ENCODE measurements at regions not wholly inside any gene's neighbourhood (a gene's known extent, or its start where the extent isn't known, plus 50 kb on each side); places are given as distances from the start of the nearest gene placed in this dataset.

DNA sequence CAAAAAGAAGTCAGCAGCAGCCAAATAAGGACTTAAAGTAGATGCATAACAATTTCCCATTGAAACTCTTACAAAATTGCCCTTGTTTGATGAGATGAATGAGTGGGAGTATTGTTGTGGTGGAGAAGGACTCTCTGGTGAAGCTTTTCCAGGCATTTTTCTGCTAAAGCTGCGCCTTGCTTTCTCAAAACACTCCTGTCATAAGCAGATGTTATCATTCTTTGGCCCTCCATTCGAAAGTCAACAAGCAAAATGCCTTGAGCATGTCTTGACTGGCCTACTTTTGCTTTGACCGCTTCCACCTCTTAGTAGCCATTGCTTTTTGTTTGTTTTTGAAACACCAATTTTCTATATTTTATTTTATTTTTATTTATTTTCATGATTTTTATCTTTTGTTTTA, 340.9 kb upstream of the FGF13 start:
- H3K36me3 ChIP-seq = no peaks in the 10 kb centered on the region
- TF ChIP-seq, protein P1, sequence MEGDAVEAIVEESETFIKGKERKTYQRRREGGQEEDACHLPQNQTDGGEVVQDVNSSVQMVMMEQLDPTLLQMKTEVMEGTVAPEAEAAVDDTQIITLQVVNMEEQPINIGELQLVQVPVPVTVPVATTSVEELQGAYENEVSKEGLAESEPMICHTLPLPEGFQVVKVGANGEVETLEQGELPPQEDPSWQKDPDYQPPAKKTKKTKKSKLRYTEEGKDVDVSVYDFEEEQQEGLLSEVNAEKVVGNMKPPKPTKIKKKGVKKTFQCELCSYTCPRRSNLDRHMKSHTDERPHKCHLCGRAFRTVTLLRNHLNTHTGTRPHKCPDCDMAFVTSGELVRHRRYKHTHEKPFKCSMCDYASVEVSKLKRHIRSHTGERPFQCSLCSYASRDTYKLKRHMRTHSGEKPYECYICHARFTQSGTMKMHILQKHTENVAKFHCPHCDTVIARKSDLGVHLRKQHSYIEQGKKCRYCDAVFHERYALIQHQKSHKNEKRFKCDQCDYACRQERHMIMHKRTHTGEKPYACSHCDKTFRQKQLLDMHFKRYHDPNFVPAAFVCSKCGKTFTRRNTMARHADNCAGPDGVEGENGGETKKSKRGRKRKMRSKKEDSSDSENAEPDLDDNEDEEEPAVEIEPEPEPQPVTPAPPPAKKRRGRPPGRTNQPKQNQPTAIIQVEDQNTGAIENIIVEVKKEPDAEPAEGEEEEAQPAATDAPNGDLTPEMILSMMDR (IDR thresholded peaks at IDR 0.05) = no peak
- TF ChIP-seq POLR2A (IDR thresholded peaks at IDR 0.05) = no peak
- no peak overlapping the region for H3K27ac ChIP-seq
- H3K4me3 ChIP-seq = no peak overlapping the region
- H3K9me3 ChIP-seq = no peaks in the 10 kb centered on the region
- no peaks in the 10 kb centered on the region for H3K4me1 ChIP-seq
- no peaks in the 10 kb centered on the region for H3K27me3 ChIP-seq
- DNase-seq = no peak
- intact Hi-C loops (cut with DNase I; ENCODE audit: low total_unique reads) = no loop called here

DNA sequence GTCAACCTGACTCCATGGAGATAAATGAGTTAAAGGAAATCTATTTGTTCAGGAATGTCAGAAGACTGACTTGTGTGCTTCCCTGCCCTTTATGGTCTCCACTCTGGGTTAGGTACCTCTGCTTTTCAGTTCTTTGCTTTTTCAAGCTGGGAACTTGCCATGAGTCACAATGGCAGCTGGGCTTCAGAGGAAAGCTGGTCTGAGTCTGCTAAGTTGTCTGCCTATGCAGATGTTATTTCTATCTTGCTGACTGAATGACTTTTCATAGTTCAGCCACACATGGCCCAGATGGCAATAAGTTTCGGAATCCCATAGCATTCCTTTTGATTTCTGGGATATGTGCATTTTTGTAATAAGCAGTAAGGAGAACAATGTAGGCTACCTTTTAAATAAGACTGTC, 337.9 kb upstream of the FGF13 start:
- TF ChIP-seq, protein P1 (IDR thresholded peaks at IDR 0.05) = no peak
- TF ChIP-seq POLR2A (IDR thresholded peaks at IDR 0.05) = no peak
- no peak for DNase-seq
- Histone ChIP-seq H3K4me3 (no peak overlapping the region), H3K27ac (no peak overlapping the region), H3K27me3 (no peaks in the 10 kb centered on the region), H3K36me3 (no peaks in the 10 kb centered on the region), H3K4me1 (no peaks in the 10 kb centered on the region), H3K9me3 (no peaks in the 10 kb centered on the region)
- intact Hi-C loops (cut with DNase I; ENCODE audit: low total_unique reads) = no loop called here

DNA sequence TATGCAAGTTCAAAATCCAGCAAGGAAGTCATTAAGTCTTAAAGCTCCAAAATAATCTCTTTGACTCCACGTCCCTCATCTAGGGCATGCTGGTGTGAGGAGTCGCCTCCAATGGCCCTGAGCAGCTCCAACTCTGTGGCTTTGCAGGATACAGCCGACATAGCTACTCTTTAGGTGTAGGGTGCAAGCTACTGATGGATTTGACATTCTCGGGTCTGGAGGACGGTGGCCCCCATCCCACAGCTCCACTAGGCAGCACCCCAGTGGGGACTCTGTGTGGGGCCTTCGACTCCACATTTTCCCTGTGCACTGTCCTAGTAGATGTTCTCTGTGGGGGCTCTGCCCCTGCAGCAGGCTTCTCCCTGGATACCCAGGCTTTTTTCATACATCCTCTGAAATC, 333.2 kb upstream of the FGF13 start:
- no peak for DNase-seq
- TF ChIP-seq, protein P1 (IDR thresholded peaks at IDR 0.05) = no peak
- TF ChIP-seq POLR2A (IDR thresholded peaks at IDR 0.05) = no peak
- Histone ChIP-seq H3K4me3 (no peak overlapping the region), H3K27me3 (no peaks in the 10 kb centered on the region), H3K36me3 (no peaks in the 10 kb centered on the region), H3K9me3 (no peaks in the 10 kb centered on the region), H3K4me1 (no peaks in the 10 kb centered on the region), H3K27ac (no peak overlapping the region)
- intact Hi-C loops (cut with DNase I; ENCODE audit: low total_unique reads) = no loop called here

DNA sequence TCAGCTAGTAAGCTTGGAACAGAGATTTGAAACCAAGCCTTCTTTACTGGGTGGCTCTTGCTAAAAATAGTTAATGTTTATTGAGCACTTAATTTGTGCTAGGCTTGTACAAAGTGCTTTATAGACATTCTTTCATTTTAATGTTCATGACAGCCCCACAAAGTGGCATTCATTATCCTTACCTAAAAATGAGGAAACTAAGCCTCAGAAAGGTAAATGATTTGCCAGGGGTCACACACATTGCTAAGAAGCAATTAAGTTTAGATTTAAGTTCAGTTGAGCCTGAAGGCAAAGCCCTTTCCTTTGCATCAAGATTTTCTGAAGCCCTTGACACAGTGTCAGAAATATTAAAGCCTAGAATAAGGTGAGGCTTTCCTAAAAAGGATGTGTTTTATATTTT, 327.5 kb upstream of the FGF13 start:
- Histone ChIP-seq H3K36me3 (no peaks in the 10 kb centered on the region), H3K4me3 (no peak overlapping the region), H3K27me3 (no peaks in the 10 kb centered on the region), H3K9me3 (no peaks in the 10 kb centered on the region), H3K27ac (no peak overlapping the region), H3K4me1 (no peaks in the 10 kb centered on the region)
- no peak for DNase-seq
- TF ChIP-seq, protein P1 (IDR thresholded peaks at IDR 0.05) = no peak
- TF ChIP-seq POLR2A (IDR thresholded peaks at IDR 0.05) = no peak
- intact Hi-C loops (cut with DNase I; ENCODE audit: low total_unique reads) = no loop called here

DNA sequence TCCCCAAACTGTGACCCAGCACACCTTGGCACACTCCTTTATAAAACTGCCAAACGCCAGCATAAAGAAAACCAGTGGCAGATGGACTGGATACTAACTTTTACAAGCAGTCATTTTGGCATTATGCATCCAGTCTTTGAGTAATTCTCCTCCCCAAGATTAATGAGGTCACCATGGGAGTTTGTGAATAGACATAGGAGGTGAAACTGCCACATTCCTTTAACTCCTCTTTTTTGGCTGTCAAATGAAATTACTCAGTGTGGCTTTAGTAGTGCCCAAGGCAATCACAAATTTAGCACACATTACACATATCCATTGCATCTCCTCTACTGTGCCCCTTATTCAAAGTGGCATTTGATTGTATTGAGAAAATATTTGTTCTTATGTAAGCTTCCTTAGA, 315.3 kb upstream of the FGF13 start:
- no peaks in the 10 kb centered on the region for H3K36me3 ChIP-seq
- H3K27me3 ChIP-seq = no peaks in the 10 kb centered on the region
- H3K9me3 ChIP-seq = no peaks in the 10 kb centered on the region
- no peak for DNase-seq
- no peaks in the 10 kb centered on the region for H3K4me1 ChIP-seq
- intact Hi-C loops (cut with DNase I; ENCODE audit: low total_unique reads) = no loop called here
- H3K4me3 ChIP-seq = no peak overlapping the region
- no peak overlapping the region for H3K27ac ChIP-seq
- TF ChIP-seq POLR2A (IDR thresholded peaks at IDR 0.05) = no peak
- TF ChIP-seq, protein P1 (IDR thresholded peaks at IDR 0.05) = no peak
